Fibroblast of villous mesenchyme (primary cell): ENCODE measurements at regions not wholly inside any gene's neighbourhood (a gene's known extent, or its start where the extent isn't known, plus 50 kb on each side); places are given as distances from the start of the nearest gene placed in this dataset.

Experiments
- DNase-seq: peaks from one replicate; pipeline ENCODE4 v3.0.0-alpha.2; 2010; ENCODE audit warnings: low read depth
- H3K4me3 ChIP-seq: 2 replicates; pipeline ENCODE4 v1.5.1; 2011; ENCODE audit warnings: low read depth, mild to moderate bottlenecking, low read length
- TF ChIP-seq, protein P1 (sequence below): IDR thresholded peaks from 2 replicates; pipeline ENCODE4 v1.5.1; 2012; ENCODE audit warnings: low read depth, mild to moderate bottlenecking, low read length; ENCODE audit not compliant: insufficient read depth

DNA sequence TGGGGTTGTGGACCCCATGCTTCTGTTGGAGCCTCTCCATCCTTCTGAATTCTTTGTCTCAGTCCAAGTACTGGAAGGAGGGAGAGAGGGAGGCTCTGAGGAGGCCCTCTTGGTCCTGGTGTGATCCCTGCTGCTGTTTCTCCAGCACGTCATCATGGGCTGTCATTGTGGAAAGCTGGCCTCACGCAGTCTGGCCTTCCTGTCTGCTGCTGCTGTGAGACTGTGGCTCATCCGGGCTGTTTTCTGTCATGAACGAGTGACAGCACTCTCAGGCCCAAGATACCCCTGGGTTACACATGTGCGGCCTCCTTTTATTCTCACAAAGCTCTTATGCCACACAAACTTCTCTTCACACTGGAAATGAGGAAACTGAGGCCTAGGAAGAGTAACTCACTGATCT lies 499.3 kb downstream of the CCDC171 start:
- no peak for DNase-seq
- no peak overlapping the region for H3K4me3 ChIP-seq
- TF ChIP-seq, protein P1, sequence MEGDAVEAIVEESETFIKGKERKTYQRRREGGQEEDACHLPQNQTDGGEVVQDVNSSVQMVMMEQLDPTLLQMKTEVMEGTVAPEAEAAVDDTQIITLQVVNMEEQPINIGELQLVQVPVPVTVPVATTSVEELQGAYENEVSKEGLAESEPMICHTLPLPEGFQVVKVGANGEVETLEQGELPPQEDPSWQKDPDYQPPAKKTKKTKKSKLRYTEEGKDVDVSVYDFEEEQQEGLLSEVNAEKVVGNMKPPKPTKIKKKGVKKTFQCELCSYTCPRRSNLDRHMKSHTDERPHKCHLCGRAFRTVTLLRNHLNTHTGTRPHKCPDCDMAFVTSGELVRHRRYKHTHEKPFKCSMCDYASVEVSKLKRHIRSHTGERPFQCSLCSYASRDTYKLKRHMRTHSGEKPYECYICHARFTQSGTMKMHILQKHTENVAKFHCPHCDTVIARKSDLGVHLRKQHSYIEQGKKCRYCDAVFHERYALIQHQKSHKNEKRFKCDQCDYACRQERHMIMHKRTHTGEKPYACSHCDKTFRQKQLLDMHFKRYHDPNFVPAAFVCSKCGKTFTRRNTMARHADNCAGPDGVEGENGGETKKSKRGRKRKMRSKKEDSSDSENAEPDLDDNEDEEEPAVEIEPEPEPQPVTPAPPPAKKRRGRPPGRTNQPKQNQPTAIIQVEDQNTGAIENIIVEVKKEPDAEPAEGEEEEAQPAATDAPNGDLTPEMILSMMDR, result no peak

DNA sequence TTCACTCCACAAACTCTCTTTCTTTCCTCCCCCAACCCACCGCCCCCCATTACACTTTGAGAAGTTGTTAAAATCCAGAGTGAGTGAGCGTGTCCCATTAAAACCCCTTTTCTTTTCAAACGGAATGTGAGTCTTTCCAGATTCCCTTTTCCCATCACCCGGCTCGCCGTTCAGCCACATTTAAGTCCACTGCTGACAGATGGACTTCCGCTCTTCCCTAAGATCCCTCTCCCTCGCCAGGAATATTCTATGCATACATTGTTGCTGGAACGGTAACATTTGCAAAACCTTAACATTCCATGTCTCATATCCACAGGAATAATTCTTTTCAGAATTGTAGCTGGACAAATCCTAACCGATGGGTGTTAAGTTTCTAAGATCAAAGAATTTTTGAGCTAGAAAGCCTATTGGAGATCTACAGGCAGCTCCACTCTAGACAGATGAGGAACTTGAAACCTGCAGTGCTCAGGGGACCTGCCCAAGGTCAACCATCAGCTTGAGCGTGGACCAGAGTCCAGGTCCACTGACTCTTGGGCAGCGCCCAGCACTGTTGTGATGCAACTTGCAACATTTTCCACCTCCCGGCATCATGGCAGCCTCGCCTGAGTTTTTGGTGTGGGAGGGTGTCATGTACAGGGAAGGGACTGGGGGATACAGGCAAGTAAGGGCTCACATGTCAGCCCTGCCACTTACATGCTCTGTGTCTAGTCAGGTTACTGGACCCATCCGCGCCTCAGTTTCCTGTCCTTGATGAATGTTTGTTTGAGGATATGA lies 500.1 kb downstream of the CCDC171 start:
- H3K4me3 ChIP-seq, result no peak overlapping the region
- no peak for DNase-seq
- TF ChIP-seq, protein P1, result no peak

DNA sequence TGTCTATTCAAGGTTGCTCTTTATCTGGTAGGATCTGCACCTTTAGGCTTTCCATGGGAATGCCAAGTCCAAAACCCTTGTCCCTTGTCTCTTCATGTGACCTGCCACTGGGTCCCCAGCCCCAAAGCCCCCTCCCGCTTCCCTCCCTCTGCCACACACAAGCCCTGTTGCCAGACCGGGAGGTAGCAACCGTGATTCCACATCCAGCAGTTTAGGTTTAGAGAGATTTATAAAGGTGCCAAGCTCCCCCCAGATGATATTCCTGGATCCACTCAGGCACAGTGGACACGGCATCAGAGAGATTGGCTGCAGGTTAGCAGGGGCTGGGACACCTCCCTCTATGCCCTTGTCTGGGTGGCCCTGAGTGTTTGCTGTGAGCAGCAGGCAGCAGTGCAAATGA lies 504.7 kb downstream of the CCDC171 start:
- TF ChIP-seq, protein P1, result no peak
- no peak for DNase-seq
- no peak overlapping the region for H3K4me3 ChIP-seq

DNA sequence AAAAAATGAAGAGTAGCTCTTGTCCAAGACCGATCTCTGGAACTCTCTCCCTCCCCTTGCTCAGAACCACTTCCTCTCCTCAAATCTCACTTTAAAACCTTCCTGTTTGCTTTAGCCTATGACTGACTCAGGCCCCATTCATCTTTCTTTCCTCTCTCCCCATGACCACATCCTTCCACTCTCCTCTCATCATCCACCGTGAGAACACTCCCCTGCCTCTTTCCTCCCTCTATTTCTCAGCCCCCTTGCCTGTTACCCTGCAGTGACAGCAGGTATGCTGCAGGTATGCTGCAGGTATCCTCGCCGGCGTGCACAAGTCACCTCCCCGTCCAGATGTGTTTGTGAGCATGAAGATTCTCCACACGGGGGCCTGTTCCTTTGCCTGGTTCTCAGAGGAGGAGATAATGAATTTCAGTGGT lies 505.3 kb downstream of the CCDC171 start:
- no peak overlapping the region for H3K4me3 ChIP-seq
- TF ChIP-seq, protein P1, result no peak
- peak; percentile 18 for DNase-seq

DNA sequence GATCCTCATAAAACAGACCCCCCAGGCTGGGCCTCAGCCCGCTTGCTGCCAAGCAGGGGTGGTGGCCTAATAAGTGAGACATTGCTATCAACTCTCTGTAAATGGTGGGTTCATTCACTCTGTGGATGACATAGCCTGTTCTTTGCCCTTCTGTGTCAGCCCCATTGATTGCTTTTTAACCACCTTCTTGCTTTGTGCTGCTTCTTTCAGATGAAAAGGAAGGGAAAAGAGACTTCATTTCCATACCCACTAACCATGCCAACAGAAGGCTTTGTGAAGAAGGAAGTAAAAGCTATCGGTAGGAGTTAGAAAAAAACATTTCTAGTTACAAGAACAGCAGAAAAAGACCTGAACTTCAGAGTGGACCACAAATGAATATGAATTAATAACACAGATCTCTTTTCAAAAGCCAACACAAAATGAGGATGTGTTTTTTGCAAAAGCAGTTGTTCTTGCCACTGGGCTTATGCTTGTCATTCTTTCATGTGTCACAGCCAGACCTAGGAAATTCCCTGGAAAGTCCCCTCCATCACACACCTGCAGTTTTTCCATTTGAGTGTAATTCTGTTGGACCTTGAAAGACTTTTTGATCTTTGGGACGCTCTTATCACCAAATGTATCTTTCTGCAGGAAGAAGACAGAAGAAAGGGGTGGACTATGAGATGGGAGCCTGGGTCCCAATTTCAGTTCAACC lies 507.7 kb downstream of the CCDC171 start:
- TF ChIP-seq, protein P1, result no peak
- DNase-seq, result no peak
- no peak overlapping the region for H3K4me3 ChIP-seq

DNA sequence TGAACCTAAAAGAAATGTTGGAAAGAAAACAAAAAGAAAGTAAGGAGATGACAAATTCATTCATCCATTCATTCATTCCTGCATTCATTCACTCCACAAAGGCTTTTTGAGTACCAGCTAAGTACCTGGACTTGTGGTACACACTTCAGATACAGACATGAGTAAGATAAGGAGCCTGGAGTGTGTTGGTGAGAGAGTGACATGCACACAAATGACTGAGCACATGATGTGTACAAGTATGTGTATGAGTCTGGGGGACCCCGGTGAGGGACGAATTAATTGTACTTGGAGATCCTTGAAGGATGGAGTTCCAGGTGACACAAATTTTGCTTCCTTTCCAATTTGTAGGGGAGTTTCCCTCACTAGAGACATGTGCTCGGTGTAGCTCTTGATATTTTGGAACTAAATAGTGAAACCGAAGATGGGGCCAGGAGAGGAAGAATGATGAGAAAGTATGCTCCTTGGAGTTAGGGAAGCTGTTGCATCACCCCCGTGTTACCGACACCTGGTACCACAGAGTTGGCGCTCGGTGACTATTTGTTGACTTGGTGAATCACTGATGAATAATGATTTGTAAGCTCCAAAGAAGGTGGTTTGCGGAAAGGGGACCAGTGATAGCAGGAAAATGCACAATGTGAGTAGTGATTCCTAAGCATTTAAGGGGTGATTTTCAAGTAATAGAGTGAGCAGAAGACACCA lies 509.8 kb downstream of the CCDC171 start:
- DNase-seq, result peak; percentile 52
- TF ChIP-seq, protein P1, result no peak
- no peak overlapping the region for H3K4me3 ChIP-seq
